ENCODE measurements at regions not wholly inside any gene's neighbourhood (a gene's known extent, or its start where the extent isn't known, plus 50 kb on each side); places are given as distances from the start of the nearest gene placed in this dataset.

GRCh38 chr9:4349816-4350418 is 50.0 kb upstream of the GLIS3 start:
- 0 out of 4 replicates have a peak, but pooled peaks of 1 of the 2 experiments have one; percentile 19 for TF ChIP-seq REST (IDR thresholded peaks at IDR 0.05; ENCODE audit: borderline replicate concordance in 1 of 2, low read depth in 1 of 2, low read length in 2 of 2)
- TF ChIP-seq MED13 (CRISPR knock-in tag; IDR thresholded peaks at IDR 0.05), result no peak
- no peak overlapping the region for H3K4me3 ChIP-seq (replicated peaks in 1 of 3; ENCODE audit: insufficient read depth in 1 of 3, low read depth in 2 of 3, low read length in 3 of 3)
- WGBS (ENCODE audit: low lambda C conversion rate), result 54% methylated on average over 9 of the region's 9 CpGs
- no peaks in the 10 kb centered on the region for H3K79me2 ChIP-seq (ENCODE audit: insufficient read depth, low read length)
- no peak overlapping the region for H3K4me2 ChIP-seq (ENCODE audit: low read depth, low read length)
- BruUV-seq (replicated peaks), result no TSS peak
- 0 out of 5 replicates have a peak, but pooled peaks cover 0 to 3% of the 10 kb centered on the region in 2 experiments for H3K27me3 ChIP-seq (ENCODE audit: control insufficient read depth in 1 of 2, insufficient read depth in 2 of 2, low read length in 2 of 2)
- ATAC-seq (no peak), FAIRE-seq (no peak), DNase-seq (ENCODE audit: low spot score) (no peak)
- ChIA-PET CTCF (ENCODE audit: low intra/inter-chr PET ratio, low total read pairs) (no interaction called here), POLR2A (no interaction called here)
- no peak overlapping the region for H3K9ac ChIP-seq (ENCODE audit: insufficient read depth, low read depth, low read length)
- no peak overlapping the region for H3K27ac ChIP-seq (ENCODE audit: extremely low read length, insufficient read depth, low read length)
- in situ Hi-C loops (cut with HindIII; ENCODE audit: extremely low pct_ligation_motif_present, low pct_unique_long_range_greater_than_20kb), result no loop called here
- H3K36me3 ChIP-seq (replicated peaks in 1 of 2; ENCODE audit: control insufficient read depth in 1 of 2, insufficient read depth in 2 of 2, low read length in 2 of 2), result no peaks in the 10 kb centered on the region
- H3K9me3 ChIP-seq (ENCODE audit: low read length), result no peaks in the 10 kb centered on the region
- H3K4me1 ChIP-seq (ENCODE audit: insufficient read depth, low read length), result no peaks in the 10 kb centered on the region
- no peak overlapping the region for H2AFZ ChIP-seq (ENCODE audit: low read length)
- H4K20me1 ChIP-seq (ENCODE audit: insufficient read depth, low read length), result no peaks in the 10 kb centered on the region
- intact Hi-C loops (cut with micrococcal nuclease; ENCODE audit: unreplicated experiment), result loop anchor here (5.0 kb wide), 1 partner anchor 1328 kb away; no protein-coding TSS in a partner anchor

Small RNA genes lying in the stretch of these regions (small RNA-seq; reads per million reads assigned to genes)
- 0 reads per million in 3 experiments for gene RNU6-694P (ENCODE audit: insufficient read depth in 2 of 3, insufficient read length in 3 of 3, low read depth in 2 of 3, low replicate concordance in 1 of 3)

Measured in HepG2 (cell line).